HG03460 (cell line): ENCODE measurements at regions not wholly inside any gene's neighbourhood (a gene's known extent, or its start where the extent isn't known, plus 50 kb on each side); places are given as distances from the start of the nearest gene placed in this dataset.

Experiments used
- ATAC-seq: cut with Tn5 transposase; IDR thresholded peaks from one replicate; pipeline ENCODE4 v1.9.1; 2021; ENCODE audit not compliant: unreplicated experiment

- ATAC-seq = peak; percentile 79
Observed at GRCh38 chr5:99926463-99926862, 608.7 kb upstream of the FAM174A start.

DNA sequence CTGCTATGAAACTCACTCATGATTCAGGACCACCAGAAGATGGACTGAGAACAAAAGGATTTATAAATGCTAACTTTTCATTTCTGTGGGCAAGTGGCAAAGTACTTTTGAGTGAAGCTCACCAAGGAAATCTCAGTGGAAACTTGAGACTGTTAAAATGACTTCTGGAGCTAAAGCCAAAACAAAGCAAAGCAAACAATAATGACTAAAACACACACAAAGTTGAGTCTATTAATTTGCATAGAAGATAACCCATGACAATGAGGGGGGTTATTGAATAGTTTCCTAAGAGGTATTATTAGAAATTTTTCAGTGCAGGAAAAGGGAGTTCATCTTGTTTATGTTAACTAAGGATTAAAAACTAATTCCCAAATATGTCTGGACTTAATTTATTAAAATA lies 612.8 kb upstream of the FAM174A start:
- no peak for ATAC-seq

DNA sequence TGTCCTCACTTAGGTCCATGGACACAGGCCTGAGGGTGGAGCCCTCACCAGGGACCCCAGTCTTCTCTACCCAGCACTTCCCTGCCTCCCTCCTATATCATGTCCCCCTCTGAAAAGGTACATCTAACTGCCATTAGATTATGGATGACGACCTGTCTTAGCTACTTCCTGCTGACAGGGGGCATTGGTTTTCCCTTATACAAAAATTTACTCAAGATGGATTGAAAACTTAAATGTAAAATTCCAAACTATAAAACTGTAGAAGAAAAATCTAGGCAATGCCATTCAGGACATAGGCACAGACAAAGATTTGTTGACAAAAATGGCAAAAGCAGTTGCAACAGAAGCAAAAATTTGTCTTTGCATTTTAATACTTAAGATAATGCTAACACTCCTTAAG lies 623.2 kb upstream of the FAM174A start:
- ATAC-seq = no peak

GRCh38 chr5:99906776-99907175 lies 628.4 kb upstream of the FAM174A start:
- ATAC-seq = no peak

GRCh38 chr5:99901972-99902371 lies 633.2 kb upstream of the FAM174A start:
- no peak for ATAC-seq

DNA sequence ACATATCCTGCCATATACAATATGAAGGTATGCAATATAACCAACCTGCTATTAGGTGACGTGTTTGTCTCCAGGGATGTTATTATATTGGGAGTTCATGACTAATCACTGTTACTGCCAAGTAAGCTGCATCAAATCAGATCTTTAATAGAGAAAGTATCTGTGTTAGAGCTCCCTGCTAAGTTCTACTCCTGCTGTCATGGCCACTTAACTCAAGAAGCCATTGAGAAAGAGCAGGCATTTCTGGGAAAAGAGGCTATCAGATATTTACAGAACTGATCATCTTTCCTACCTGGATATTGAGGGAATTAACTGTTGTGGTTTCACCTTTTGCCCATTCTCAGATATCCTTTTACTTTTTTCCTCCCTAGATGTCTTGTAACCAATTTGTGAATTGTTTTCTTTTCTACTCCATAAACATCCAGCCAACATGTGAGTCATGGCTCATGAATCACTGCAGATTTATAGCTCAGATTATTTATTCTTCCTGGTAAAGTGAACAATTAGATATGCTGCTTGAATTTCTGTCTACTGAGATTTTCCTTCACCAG lies 634.8 kb upstream of the FAM174A start:
- ATAC-seq = no peak

- no peak for ATAC-seq
Observed at GRCh38 chr5:99879791-99880511, 655.2 kb upstream of the FAM174A start.

DNA sequence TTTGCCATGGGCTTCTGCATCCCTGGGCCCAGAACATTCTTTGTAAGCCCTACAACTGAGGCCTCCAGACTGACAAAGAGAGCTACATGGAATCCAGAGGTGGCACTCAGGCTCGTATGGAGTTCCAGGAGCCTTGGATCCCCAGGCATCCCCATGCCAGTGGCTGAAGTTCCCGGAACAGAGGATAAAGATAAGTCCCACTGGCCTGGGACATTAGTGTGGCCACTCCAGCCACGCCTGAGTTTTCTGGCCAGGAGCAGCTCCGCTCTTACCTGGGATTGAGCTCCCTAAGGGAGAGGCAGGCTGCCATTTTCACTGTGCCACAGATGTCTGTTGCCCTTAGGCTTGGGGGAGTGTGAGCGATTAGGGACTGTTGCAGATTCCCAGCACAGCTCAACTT lies 656.3 kb upstream of the FAM174A start:
- ATAC-seq = no peak

GRCh38 chr5:99866740-99867139 lies 668.4 kb upstream of the FAM174A start:
- ATAC-seq = peak; percentile 79

DNA sequence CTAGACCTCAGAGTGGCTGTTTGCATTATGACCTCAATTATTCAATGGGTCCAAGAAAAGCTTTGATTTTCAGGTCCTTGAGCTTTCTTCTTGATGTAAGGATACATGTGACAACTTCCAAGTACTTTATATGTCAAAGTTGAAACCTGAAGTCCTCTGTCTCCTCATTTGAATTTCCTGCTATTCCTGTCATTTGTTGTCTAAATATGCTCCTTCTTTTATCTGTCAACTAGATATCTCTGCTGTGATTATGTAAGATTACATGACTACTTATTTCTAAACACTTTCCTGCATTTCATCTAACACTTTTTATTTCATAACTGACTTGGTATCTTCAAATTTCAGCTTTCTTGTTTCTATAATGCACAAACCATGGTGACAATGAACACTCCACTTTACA lies 670.0 kb upstream of the FAM174A start:
- ATAC-seq = no peak

DNA sequence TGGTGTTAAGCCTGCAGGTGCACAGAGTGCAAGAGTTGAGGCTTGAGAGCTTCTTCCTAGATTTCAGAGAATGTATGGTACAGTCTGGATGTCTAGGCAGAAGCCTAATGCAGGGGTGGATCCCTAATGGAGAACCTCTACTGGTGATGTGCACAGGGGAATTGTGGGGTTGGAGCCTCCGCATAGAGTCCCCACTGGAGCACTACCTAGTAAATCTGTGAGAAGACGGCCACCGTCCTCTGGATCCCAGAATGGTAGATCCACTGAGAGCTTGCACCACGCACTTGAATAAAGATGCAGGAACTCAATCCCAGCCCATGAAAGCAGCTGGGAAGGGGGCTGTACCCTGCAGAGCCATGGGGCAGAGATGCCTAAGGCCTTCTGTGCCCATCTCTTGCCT lies 699.4 kb upstream of the FAM174A start:
- no peak for ATAC-seq

- ATAC-seq = no peak
Observed at GRCh38 chr5:99827136-99827535, 708.0 kb upstream of the FAM174A start.

GRCh38 chr5:99817796-99818195 lies 717.4 kb upstream of the FAM174A start:
- ATAC-seq = no peak

- no peak for ATAC-seq
Observed at GRCh38 chr5:99814321-99815063, 720.7 kb upstream of the FAM174A start.

- no peak for ATAC-seq
Observed at GRCh38 chr5:99808657-99809230, 726.4 kb upstream of the FAM174A start.

- ATAC-seq = no peak
Observed at GRCh38 chr5:99807346-99807745, 727.8 kb upstream of the FAM174A start.

DNA sequence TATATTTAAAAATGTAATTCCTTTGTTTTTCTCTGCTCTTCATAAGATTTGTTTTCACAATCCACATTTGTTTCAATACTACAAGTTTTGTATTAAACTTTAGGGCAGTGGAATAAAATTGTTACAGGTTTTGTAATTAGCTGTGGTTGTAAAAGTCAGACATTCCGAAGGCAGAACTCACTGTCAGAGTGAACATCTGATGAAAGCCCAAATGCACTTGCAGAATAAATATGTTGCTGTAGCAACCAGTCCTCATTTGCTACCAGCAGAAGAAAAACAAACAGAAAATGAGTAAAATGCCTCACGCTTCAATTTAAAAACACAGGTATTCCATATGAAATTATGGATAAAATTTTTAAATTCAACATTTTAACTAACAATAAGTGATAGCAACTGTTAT lies 740.1 kb upstream of the FAM174A start:
- no peak for ATAC-seq

- ATAC-seq = no peak
Observed at GRCh38 chr5:99788482-99788881, 746.7 kb upstream of the FAM174A start.

GRCh38 chr5:99775189-99775588 lies 760.0 kb upstream of the FAM174A start:
- no peak for ATAC-seq

DNA sequence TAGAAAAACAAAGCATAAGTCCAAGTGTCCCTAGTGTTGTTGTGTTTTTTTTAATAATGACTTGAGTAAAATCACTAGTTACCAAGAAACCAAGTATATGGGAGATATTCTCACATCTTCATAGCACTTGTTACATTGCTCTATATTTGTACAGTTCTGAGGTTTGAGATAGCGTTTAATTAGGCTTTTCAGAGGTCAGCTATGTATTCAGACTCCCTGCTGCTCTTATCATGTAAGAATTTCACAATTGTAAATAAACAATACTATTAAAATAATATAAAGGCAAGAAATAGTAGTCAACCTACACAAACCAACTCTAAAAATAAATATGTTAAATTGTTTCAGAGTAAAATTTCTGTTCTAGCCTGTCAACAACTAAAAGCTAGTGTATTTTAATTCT lies 761.9 kb upstream of the FAM174A start:
- ATAC-seq = no peak

- ATAC-seq = no peak
Observed at GRCh38 chr5:99771296-99771695, 763.9 kb upstream of the FAM174A start.

- no peak for ATAC-seq
Observed at GRCh38 chr5:99765011-99765410, 770.2 kb upstream of the FAM174A start.
